Astrocyte (in vitro differentiated cells and primary cell): ENCODE measurements at regions not wholly inside any gene's neighbourhood (a gene's known extent, or its start where the extent isn't known, plus 50 kb on each side); places are given as distances from the start of the nearest gene placed in this dataset.

Experiments used
- EZH2 ChIP-seq: IDR thresholded peaks from 2 replicates; pipeline ENCODE4 v1.6.1; 2012; ENCODE audit warnings: mild to moderate bottlenecking, low read length, inconsistent platforms; ENCODE audit not compliant: insufficient read depth
- TF ChIP-seq, protein P1 (sequence below): IDR thresholded peaks from 2 replicates; pipeline ENCODE4 v1.5.1; 2011; ENCODE audit warnings: low read depth, mild to moderate bottlenecking, inconsistent platforms, low read length, moderate library complexity; ENCODE audit not compliant: insufficient read depth

DNA sequence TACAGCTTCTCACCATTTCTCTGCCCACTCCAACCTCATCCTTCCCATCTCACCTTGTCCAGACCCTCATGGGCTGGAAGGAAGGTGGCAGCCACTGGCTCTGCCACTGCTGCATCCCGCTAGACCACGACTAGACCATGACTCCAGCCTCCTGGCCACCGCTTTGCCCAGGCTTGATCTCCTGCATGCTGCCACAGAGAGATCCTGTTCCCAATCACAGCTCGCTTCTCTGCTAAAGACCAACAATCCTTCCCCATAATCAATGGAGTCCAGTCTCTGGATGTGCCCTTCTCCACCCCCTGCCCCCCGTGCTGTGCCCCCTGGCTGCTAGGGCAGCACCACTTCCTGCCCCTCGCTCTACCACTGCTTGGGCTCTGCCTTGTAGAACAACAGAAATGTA lies 64.9 kb upstream of the DMRTB1 start:
- TF ChIP-seq, protein P1, sequence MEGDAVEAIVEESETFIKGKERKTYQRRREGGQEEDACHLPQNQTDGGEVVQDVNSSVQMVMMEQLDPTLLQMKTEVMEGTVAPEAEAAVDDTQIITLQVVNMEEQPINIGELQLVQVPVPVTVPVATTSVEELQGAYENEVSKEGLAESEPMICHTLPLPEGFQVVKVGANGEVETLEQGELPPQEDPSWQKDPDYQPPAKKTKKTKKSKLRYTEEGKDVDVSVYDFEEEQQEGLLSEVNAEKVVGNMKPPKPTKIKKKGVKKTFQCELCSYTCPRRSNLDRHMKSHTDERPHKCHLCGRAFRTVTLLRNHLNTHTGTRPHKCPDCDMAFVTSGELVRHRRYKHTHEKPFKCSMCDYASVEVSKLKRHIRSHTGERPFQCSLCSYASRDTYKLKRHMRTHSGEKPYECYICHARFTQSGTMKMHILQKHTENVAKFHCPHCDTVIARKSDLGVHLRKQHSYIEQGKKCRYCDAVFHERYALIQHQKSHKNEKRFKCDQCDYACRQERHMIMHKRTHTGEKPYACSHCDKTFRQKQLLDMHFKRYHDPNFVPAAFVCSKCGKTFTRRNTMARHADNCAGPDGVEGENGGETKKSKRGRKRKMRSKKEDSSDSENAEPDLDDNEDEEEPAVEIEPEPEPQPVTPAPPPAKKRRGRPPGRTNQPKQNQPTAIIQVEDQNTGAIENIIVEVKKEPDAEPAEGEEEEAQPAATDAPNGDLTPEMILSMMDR, result no peak
- no peak for TF ChIP-seq EZH2
